HuH-7 (cell line): ENCODE measurements at regions not wholly inside any gene's neighbourhood (a gene's known extent, or its start where the extent isn't known, plus 50 kb on each side); places are given as distances from the start of the nearest gene placed in this dataset.
"Not testable (repeated sequence)": the region's sequence is repeated elsewhere in the genome, so short reads cannot be mapped to it uniquely, and the experiment has no call there.

Experiments used
- DNase-seq: peaks from one replicate; pipeline ENCODE4 v3.0.0; 2011; ENCODE audit warnings: low spot score

GRCh38 chr2:8370258-8370802, 311.5 kb upstream of the ID2 start:
- no peak for DNase-seq

GRCh38 chr2:8371653-8372052, 310.2 kb upstream of the ID2 start:
- no peak for DNase-seq

GRCh38 chr2:8374782-8375181, 307.1 kb upstream of the ID2 start:
- DNase-seq: no peak

- DNase-seq: no peak
These were observed 305.0 kb upstream of the ID2 start for GRCh38 chr2:8376603-8377410.

DNA sequence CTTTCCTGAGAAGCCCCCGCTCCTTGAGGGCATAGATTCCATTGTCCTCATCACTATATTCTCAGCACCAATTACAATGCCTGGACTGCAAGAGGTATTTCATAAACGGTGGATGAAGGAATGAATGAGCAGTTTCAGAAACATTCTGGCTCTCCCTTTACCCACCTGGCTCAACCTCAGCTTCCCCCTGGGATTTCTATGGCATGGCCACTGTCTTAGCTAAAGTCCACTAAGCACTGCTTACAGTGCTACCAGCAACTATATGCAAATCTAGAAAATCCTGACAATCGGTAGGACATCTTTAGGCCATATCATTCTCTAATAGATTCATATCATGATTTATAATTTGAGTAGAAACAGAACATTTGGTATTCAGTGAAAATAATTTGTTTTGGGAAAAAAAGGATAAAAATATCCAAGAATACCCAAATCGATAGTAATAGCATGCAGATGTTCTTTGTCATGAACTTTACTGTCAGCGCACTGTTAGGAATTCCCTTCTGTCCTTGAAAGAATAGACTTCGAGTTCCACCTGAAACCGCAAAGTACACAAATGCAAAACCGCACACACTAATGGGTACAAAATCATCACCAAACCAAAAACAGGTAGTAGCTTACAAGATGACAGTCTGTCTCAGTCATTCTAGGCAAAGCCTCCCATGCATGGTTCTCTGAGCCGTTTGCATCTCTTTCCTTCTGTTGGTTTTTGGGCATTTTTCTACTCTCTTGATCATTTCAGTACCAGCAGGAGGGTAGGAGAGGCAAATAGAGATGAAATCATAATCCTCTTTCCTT, 303.6 kb upstream of the ID2 start:
- no peak for DNase-seq

GRCh38 chr2:8379128-8379527, 302.7 kb upstream of the ID2 start:
- DNase-seq: no peak

GRCh38 chr2:8379549-8379948, 302.3 kb upstream of the ID2 start:
- no peak for DNase-seq

DNA sequence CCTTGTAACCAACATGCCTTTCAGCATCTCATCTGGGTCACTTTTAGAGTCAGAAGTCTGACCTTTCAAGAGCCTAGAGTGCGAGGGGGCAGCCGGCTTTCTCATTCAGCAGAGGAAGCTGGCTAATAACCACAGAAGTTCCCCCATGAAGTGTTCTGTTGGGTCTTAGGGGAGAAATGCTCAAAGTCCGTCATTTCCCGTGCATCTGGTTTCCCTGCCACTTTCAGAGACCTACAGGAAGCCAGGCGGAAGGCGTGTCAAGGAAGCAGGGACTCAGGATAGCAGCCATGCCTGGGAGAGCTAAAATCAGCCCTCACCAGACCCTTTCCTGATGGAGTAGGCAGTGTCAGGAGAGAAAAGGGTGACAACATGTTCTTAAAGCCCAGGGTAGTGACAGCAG, 301.8 kb upstream of the ID2 start:
- DNase-seq: no peak

- DNase-seq: no peak
These were observed 301.3 kb upstream of the ID2 start for GRCh38 chr2:8380566-8380965.

- DNase-seq: no peak
These were observed 299.4 kb upstream of the ID2 start for GRCh38 chr2:8382485-8382884.

DNA sequence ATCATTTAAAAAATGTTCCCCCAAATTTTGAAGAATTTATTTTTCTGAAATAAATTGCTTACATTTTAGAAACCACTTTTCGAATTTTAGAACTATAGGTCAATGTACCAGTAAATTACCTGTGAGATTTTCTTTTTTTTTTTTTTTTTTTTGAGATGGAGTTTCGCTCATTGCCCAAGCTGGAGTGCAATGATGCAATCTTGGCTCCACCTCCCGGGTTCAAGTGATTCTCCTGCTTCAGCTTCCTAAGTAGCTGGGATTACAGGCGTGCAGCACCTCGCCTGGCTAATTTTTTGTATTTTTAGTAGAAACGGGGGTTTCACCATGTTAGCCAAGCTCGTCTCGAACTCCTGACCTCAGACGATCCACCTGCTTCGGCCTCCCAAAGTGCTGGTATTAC, 295.1 kb upstream of the ID2 start:
- not testable (repeated sequence) for DNase-seq

DNA sequence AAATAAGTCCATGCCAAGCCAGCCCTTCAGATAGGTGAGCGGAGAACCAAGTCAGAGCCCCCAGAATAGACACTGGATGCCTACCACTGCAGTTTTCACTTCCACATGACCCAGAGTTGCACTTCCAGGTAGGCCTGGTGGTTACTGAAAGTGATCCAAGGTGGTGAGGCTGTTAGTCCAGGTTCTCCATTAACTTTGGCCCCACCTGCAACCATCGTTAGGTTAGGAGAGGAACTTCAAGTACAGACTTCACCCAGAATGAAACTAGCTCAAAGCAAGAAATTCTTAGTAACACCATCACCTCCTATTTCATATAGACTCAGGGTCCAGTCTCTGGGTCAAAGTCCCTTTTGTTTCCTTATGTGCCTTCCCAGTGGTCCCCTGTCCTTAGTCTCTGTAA, 293.1 kb upstream of the ID2 start:
- no peak for DNase-seq

DNA sequence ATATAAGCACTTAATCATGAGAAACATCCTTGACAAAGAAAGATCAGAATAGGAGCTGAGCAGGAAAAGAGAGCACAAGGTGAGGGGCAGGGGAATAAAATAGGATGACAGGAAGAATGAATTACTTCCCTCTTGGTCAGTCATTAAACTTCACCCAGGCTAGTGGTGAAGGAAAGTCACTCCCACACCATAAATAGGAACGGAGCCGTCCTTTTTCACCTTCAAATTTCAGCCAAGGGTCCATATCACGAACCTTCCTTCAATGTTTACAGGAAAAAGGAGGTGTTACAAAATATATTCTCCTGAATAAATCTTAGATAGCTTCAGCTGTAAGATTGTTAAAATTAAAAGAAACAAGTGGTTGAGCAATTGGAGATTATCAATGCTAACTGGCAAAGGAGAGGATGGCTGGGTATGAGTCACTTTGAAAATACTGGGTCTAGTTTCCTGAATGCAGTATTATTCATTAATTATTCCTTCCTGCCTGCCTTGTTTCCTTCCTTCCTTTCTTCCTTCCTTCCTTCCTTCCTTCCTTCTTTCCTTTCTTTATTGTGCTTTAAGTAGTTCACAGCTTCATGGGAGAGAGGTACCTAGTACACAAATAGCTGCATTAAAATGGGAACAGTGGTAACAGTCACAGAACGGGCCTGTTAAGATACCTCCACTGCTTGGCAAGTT, 292.3 kb upstream of the ID2 start:
- no peak for DNase-seq

GRCh38 chr2:8391126-8391525, 290.7 kb upstream of the ID2 start:
- no peak for DNase-seq

GRCh38 chr2:8391584-8391983, 290.3 kb upstream of the ID2 start:
- DNase-seq: no peak

DNA sequence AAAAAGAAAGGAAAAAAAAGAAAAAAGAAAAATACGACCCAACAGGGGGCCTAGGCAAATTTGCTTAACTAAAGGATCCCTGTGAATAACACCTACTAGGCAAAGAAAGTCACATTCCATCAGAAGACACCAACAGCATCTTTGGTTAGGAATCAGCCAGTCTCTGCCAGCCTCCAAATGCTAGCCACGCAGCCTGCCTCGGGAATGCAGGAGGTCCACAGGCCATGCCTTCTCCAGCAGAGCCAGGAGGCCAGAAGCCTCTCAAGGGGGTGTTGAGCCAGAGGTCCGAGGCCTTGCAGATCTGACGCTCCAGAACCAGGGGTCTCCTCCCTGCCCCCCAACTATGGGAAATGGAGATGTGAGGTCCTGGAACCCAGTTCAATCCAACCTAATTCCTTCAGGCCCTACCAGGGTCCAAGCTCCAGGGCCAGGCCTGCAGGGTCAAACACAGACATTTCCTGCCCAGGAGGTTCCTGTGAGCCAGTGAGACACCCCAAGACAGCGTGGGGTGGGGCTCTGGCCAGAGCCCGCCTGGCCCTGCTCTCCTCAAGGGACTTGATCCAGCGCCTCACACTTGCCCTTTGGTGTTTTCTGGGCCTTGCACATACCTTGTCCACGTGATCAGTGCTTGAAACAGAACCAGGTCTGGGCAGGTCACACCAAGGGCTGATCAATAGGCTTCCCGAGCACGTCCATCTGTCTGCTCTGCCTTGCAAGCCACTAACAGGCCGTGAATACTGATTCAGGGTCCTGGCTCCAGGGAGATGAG, 289.6 kb upstream of the ID2 start:
- no peak for DNase-seq

DNA sequence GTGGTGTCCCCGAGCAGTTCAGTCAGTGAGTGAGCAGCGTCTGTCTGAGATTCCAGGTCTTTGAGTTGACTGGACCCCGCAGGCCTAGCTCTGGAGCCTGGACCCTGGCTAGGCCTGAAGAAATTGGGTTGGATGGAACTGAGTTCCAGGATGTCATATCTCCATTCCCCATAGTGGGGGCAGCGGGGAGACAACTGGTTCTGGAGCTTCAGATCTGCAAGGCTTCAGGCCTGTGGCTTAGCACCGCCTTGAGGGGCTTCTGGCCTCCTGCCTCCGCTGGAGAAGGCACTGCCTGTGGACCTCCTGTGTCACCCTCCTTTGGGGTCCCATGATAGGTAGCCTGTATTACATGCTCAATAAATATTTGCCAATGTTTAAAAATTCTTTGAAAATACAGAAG, 288.4 kb upstream of the ID2 start:
- DNase-seq: no peak

DNA sequence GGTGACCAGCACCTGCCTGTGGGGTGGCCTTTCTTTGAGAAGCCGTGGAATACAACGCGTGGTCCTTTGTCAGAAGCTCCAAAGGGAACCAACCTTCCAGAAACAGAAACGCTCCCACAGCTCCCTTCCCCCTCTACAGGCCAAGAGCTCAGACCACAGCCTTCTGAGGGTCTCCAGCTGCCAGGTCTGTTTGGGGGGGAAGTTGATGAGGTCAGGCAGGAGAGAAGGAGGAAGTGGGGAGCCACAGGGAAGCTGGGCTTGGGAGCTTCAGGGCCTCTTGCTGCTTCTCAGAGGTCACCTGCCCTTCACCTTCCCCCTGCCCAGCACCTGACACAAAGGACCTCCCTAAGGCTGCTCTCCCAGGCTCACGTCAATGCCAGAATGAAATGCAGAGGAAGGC, 287.7 kb upstream of the ID2 start:
- no peak for DNase-seq

- DNase-seq: no peak
These were observed 287.1 kb upstream of the ID2 start for GRCh38 chr2:8394569-8395359.

DNA sequence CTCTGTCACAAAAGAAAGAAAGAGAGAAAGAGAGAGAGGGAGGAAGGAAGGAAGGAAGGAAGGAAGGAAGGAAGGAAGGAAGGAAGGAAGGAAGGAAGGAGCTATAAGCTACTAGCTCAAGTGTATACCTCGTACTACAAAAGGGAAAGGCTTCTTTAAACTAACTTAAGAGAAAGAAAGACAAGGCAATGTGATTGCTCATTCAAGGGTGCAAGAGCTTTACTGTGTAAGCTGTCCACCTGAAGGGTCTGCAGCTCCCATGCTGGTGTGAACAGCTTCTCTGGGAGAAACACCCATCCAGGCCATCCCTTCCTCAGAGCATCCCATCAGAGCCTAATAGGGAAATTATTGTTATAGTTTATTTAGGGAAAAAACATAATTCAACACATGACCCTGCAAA, 286.1 kb upstream of the ID2 start:
- no peak for DNase-seq

DNA sequence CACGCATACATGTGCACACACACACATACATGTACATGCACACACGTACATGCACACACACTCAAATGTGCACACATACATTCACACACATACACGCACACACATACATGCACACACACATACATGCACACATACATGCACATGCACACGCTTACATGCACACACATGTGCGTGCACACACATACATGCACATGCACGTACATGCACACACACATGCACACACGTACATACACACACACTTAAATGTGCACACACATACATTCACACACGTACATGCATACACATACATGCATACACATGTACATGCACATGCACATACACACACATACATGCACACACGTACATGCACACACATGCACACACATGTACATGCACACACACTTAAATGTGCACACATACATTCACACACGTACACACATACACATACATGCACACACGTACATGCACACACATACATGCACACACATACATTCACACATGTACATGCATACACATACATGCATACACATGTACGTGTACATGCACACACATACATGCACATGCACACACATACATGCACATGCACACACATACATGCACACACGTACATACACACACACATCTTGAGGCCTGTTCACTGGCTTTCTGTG, 283.7 kb upstream of the ID2 start:
- DNase-seq: no peak
